ENCODE measurements at regions not wholly inside any gene's neighbourhood (a gene's known extent, or its start where the extent isn't known, plus 50 kb on each side); places are given as distances from the start of the nearest gene placed in this dataset.

DNA sequence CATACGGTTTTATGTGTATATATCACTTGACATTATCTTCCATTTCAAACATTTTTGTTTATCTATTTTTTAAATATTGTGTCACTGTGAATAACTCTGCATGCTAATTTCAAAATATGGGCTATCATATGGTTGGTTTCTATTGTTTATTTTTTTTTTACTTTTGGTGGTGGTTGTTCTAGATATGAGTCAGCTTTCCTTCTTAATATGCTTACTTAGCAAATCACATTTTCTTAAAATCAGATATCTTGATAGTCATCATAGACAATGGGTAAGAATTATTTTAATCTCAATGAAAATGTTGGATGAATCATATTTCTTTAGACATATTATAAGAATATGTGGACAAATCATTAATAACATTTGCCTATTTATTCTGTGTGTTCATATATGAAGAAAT, 881.5 kb downstream of the BRINP3 start:
- DNase-seq (ENCODE audit: low read depth) = peak; percentile 6
- TF ChIP-seq, protein P1, sequence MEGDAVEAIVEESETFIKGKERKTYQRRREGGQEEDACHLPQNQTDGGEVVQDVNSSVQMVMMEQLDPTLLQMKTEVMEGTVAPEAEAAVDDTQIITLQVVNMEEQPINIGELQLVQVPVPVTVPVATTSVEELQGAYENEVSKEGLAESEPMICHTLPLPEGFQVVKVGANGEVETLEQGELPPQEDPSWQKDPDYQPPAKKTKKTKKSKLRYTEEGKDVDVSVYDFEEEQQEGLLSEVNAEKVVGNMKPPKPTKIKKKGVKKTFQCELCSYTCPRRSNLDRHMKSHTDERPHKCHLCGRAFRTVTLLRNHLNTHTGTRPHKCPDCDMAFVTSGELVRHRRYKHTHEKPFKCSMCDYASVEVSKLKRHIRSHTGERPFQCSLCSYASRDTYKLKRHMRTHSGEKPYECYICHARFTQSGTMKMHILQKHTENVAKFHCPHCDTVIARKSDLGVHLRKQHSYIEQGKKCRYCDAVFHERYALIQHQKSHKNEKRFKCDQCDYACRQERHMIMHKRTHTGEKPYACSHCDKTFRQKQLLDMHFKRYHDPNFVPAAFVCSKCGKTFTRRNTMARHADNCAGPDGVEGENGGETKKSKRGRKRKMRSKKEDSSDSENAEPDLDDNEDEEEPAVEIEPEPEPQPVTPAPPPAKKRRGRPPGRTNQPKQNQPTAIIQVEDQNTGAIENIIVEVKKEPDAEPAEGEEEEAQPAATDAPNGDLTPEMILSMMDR (conservative IDR thresholded peaks at IDR 0.05; ENCODE audit: low read depth, low read length) = no peak

DNA sequence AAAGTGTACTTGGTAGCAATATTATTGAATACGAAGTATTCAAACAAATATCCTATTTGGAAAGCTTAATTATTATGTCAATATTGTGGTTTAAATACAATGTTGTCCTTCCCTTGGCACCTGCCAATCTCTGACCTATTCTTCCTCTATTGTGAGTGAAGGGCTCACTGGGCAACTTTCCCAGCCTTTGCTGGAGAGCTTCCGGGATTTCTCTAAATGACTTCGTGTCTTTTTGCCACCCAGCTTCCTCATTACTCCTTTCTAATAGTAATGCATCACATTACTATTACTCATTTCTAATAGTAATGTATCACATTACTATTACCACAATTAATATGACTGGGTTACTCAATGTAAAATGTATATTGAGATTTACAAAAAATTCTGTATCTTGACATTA, 880.6 kb downstream of the BRINP3 start:
- TF ChIP-seq, protein P1 (conservative IDR thresholded peaks at IDR 0.05; ENCODE audit: low read depth, low read length) = no peak
- H3K4me3 ChIP-seq (ENCODE audit: low read depth, low read length) = no peak overlapping the region
- no peak for DNase-seq (ENCODE audit: low read depth)

More for the DNA sequence above, 881.5 kb downstream of the BRINP3 start:
- H3K4me3 ChIP-seq (ENCODE audit: low read depth, low read length) = no peak overlapping the region

DNA sequence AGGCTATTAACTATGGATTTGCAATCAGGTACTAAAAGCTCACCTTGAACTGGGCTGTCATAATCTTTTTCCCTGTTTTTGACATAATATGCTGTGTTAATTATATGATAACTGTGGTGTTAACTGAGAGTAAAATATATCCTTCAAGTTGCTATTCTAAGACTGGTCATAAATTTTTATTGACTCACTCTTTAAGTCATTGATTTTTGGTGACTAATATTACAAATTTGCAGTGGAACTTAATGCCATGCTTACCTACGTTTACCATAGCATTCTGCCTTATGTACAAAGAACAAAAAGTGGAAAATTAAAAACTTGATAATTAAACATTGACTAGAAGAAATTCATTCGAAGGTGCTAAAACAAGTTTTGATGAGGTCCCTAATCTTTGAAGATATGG, 872.4 kb downstream of the BRINP3 start:
- H3K4me3 ChIP-seq (ENCODE audit: low read depth, low read length) = no peak overlapping the region
- no peak for DNase-seq (ENCODE audit: low read depth)
- TF ChIP-seq, protein P1 (conservative IDR thresholded peaks at IDR 0.05; ENCODE audit: low read depth, low read length) = no peak

DNA sequence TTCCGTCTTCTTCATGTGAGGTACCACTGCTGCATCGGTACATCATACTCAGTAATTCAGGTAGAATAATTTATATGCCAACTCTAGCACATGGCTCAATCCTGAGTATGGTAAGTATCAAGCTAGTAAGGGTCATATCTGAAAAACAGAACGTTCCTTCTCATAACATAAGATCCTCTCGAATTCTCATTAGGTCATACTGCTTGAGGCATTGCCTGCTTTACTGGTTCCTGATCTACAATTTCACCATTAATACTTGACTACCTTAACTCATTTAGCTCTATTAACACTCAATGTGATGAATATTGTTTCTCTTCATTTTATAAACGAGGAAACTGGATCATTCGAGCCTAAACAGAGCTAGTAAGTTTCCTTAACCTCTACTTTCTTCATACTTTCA, 871.6 kb downstream of the BRINP3 start:
- DNase-seq (ENCODE audit: low read depth) = no peak
- H3K4me3 ChIP-seq (ENCODE audit: low read depth, low read length) = no peak overlapping the region
- TF ChIP-seq, protein P1 (conservative IDR thresholded peaks at IDR 0.05; ENCODE audit: low read depth, low read length) = no peak

DNA sequence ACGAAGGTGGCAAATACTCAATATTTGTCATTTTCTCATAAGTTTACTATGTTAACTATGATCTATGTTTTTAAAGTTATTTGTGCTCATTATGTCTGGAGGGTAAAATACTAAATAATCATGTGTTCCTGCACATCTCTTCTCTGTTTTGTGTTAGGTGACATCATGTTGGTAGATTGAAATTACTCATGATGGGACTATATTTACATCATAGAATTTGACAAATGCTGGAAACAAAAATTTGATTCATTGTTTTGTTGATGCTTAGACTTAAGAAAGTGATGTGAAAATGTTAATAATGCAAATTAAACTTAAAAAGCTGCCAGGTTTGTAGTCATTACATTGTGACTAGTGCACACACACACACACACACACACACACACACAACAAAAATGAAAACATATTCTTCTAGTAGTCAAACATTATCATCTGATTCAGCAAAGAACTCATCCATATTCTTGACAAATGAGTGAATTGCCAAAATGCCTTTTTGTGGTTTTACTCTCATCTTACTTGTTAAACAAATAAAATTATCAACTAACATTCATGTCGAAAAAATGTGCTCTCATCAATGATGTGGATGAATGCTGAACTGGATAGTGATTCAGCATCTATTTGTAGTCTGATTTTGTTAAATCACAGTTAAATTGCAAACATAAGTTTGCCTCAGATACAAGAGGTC, 870.7 kb downstream of the BRINP3 start:
- TF ChIP-seq, protein P1 (conservative IDR thresholded peaks at IDR 0.05; ENCODE audit: low read depth, low read length) = no peak
- no peak overlapping the region for H3K4me3 ChIP-seq (ENCODE audit: low read depth, low read length)
- peak; percentile 89 for DNase-seq (ENCODE audit: low read depth)

DNA sequence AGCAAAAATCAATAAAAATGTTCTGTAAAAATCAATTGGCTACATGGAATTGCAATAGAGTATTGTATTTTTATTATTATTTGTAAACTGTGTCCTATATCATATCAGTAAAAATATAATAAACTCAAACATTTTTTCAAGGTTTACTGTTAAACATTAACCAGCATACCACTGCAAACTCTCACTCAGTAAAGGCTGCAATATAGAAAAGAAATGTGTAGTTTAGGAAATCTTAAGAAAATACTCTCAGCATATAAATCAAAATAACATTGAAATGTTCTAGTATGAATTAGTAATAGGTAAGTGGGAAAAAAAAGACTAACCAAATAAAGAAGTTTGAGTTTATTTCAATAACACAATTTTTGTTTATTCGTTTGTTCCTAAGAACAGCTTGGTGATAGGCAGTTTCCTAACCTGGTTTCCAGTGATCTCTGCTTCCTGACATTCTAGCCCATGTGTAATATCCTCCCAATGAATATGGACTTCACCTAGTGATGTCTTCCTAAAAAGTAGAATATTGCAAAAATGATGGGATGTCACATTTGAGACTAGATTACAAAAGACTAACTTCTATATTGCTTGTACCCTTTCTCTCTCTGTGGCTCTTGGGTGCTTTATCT, 870.1 kb downstream of the BRINP3 start:
- TF ChIP-seq, protein P1 (conservative IDR thresholded peaks at IDR 0.05; ENCODE audit: low read depth, low read length) = no peak
- no peak for DNase-seq (ENCODE audit: low read depth)
- H3K4me3 ChIP-seq (ENCODE audit: low read depth, low read length) = no peak overlapping the region

DNA sequence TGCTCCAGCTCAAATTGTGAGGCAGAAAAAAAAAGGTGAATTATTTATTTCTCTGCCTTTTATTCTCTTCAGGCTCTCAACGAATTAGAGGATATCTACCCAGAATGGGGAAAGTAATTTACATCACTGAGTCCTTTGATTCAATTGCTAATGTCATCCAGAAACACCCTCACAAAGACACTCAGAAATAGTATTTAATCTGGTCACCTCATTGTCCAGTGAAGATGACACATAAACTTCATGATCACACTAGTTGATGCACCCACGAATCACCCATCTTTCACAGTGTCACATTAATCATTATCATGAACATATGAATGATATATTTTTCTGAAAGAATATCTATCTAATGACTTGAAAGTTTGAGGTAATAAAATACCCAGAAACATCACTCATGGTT, 868.5 kb downstream of the BRINP3 start:
- TF ChIP-seq, protein P1 (conservative IDR thresholded peaks at IDR 0.05; ENCODE audit: low read depth, low read length) = no peak
- DNase-seq (ENCODE audit: low read depth) = no peak
- H3K4me3 ChIP-seq (ENCODE audit: low read depth, low read length) = no peak overlapping the region

All from choroid plexus epithelial cell (primary cell).